Suprapubic skin (tissue), 4 donors: ENCODE measurements at regions not wholly inside any gene's neighbourhood (a gene's known extent, or its start where the extent isn't known, plus 50 kb on each side); places are given as distances from the start of the nearest gene placed in this dataset.

Source experiments
- DNase-seq, 2 donors: peaks; one replicate each; pipeline ENCODE4 v3.0.0-alpha.2; 2019; ENCODE audit warnings: low spot score in 2 of 2
- H3K27ac ChIP-seq: fragments of 200-600 bp; sonication (generic); one replicate; pipeline ENCODE4 v1.5.1; 2019
- H3K27me3 ChIP-seq: fragments of 200-600 bp; sonication (generic); one replicate; pipeline ENCODE4 v1.5.1; 2019
- H3K36me3 ChIP-seq: fragments of 200-600 bp; sonication (generic); one replicate; pipeline ENCODE4 v1.5.1; 2019
- H3K4me1 ChIP-seq: fragments of 200-600 bp; sonication (generic); one replicate; pipeline ENCODE4 v1.5.1; 2019
- H3K4me3 ChIP-seq: fragments of 200-600 bp; sonication (generic); one replicate; pipeline ENCODE4 v1.5.1; 2019; ENCODE audit warnings: mild to moderate bottlenecking
- H3K9me3 ChIP-seq: fragments of 200-600 bp; sonication (generic); one replicate; pipeline ENCODE4 v1.5.1; 2019
- EP300 ChIP-seq: sonication (generic); formaldehyde crosslinking; IDR thresholded peaks from one replicate; pipeline ENCODE4 v1.6.1; 2017; ENCODE audit warnings: antibody characterized with exemption
- POLR2A ChIP-seq, 2 donors: fragments of 450-650 bp; IDR thresholded peaks; one replicate each; pipeline ENCODE4 v1.6.1; 2017; ENCODE audit warnings: antibody characterized with exemption in 2 of 2, mild to moderate bottlenecking in 2 of 2, moderate library complexity in 2 of 2
- POLR2AphosphoS5 ChIP-seq, 3 donors: sonication (generic); formaldehyde crosslinking; IDR thresholded peaks; one replicate each; pipeline ENCODE4 v1.6.1; 2017; ENCODE audit warnings: antibody characterized with exemption in 3 of 3
- WGBS: methylation state at CpG from one replicate; pipeline ENCODE4 v1.1.5; 2018; 5-methylcytosine and 5-hydroxymethylcytosine counted together
- TF ChIP-seq, protein P1 (sequence below), 2 donors: fragments of 200-600 bp in 1 of 2; fragments of 450-650 bp in 1 of 2; sonication (generic) in 1 of 2; IDR thresholded peaks; one replicate each; pipeline ENCODE4 v1.5.1; 2016 to 2019; ENCODE audit warnings: antibody characterized with exemption in 2 of 2, mild to moderate bottlenecking in 1 of 2, moderate library complexity in 1 of 2

DNA sequence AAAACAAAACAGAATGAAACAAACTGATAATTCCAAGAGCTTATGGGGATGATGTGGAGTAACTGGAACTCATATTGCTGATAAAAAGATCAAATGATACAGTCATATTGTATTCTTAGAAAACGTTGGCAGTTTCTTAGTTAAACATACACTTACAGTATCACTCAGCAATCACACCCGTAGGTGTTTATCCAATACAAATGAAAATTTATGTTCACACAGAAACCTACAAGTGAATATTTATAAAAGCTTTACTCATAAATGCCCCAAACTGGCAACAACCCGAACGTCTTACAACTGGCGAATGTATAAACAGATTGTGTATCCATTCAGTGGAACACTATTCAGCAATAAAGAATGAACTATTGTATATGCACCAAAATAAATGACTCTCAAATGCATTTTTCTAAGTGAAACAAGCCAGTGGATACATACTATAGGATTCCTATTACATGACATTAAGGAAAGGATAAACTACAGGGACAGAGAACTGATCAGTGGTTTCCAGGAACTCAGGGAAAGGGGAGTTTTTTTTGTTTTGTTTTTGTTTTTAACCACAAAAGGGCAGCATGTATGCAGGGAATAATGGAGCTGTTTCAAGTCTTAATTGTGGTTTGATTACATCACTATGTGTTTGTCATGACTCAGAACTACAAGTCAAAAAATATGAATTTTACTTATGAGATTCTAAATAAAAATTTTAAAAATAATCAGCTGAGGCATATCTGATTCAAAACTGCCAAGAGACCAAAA lies 71.8 kb upstream of the NDUFB4 start:
- TF ChIP-seq POLR2AphosphoS5 (IDR thresholded peaks at IDR 0.05) (no peak), EP300 (no peak), POLR2A (IDR thresholded peaks at IDR 0.05) (no peak)
- TF ChIP-seq, protein P1, sequence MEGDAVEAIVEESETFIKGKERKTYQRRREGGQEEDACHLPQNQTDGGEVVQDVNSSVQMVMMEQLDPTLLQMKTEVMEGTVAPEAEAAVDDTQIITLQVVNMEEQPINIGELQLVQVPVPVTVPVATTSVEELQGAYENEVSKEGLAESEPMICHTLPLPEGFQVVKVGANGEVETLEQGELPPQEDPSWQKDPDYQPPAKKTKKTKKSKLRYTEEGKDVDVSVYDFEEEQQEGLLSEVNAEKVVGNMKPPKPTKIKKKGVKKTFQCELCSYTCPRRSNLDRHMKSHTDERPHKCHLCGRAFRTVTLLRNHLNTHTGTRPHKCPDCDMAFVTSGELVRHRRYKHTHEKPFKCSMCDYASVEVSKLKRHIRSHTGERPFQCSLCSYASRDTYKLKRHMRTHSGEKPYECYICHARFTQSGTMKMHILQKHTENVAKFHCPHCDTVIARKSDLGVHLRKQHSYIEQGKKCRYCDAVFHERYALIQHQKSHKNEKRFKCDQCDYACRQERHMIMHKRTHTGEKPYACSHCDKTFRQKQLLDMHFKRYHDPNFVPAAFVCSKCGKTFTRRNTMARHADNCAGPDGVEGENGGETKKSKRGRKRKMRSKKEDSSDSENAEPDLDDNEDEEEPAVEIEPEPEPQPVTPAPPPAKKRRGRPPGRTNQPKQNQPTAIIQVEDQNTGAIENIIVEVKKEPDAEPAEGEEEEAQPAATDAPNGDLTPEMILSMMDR (IDR thresholded peaks at IDR 0.05): no peak
- Histone ChIP-seq H3K4me3 (no peak overlapping the region), H3K27ac (no peak overlapping the region), H3K36me3 (no peaks in the 10 kb centered on the region), H3K4me1 (no peaks in the 10 kb centered on the region), H3K9me3 (no peaks in the 10 kb centered on the region), H3K27me3 (no peaks in the 10 kb centered on the region)
- DNase-seq: no peak
- WGBS: 78% methylated on average over 5 of the region's 5 CpGs

DNA sequence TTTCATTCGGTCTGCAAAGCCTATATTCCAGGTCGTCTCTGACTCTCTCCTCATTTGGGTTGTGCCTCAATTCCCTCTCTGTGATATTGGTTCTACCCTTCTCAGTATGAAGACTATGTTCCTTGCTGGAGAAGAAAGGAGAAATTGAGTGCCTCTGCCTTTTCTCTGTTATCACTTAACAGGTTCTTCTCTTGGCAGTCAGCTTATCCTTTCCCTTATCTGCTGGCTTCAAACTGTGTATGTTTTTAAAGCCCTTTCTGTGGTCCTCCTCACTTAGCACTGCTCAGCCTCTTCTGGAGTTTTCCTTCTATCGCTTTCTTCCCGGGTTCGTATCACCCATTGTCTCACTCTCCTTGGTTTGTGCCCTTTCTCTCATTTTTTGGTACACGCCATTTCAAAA lies 65.3 kb upstream of the FSTL1 start:
- H3K27ac ChIP-seq: no peak overlapping the region
- WGBS: 54% methylated on average over 6 of the region's 6 CpGs
- no peak for DNase-seq
- no peaks in the 10 kb centered on the region for H3K36me3 ChIP-seq
- no peaks in the 10 kb centered on the region for H3K9me3 ChIP-seq
- no peaks in the 10 kb centered on the region for H3K4me1 ChIP-seq
- TF ChIP-seq EP300 (no peak), POLR2AphosphoS5 (IDR thresholded peaks at IDR 0.05) (no peak), POLR2A (IDR thresholded peaks at IDR 0.05) (no peak)
- TF ChIP-seq, protein P1 (IDR thresholded peaks at IDR 0.05): no peak
- H3K27me3 ChIP-seq: no peaks in the 10 kb centered on the region
- no peak overlapping the region for H3K4me3 ChIP-seq

DNA sequence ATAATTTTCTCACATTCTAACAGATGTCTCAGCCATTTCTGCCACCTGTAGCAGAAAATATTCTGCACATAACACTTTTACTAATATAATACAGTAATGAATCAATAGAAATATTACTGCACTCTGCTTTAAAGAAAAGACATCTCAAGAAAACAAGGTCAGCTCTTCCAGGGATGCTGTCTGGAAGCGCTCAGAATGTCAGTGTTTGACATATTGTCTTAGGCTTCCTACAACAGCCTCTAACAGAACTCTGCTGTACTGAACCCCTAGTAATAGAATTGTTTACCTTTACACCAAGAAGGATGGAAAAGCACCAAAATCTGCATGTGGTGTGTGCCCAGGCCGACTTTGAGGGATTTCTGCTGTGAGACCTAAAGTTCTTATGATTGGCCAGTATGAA lies 61.9 kb upstream of the FSTL1 start:
- Histone ChIP-seq H3K9me3 (no peaks in the 10 kb centered on the region), H3K4me1 (no peaks in the 10 kb centered on the region), H3K27ac (no peak overlapping the region), H3K27me3 (no peaks in the 10 kb centered on the region), H3K4me3 (no peak overlapping the region), H3K36me3 (no peaks in the 10 kb centered on the region)
- TF ChIP-seq, protein P1 (IDR thresholded peaks at IDR 0.05): no peak
- TF ChIP-seq POLR2AphosphoS5 (IDR thresholded peaks at IDR 0.05): no peak
- no peak for DNase-seq
- 88% methylated on average over 2 of the region's 2 CpGs for WGBS

DNA sequence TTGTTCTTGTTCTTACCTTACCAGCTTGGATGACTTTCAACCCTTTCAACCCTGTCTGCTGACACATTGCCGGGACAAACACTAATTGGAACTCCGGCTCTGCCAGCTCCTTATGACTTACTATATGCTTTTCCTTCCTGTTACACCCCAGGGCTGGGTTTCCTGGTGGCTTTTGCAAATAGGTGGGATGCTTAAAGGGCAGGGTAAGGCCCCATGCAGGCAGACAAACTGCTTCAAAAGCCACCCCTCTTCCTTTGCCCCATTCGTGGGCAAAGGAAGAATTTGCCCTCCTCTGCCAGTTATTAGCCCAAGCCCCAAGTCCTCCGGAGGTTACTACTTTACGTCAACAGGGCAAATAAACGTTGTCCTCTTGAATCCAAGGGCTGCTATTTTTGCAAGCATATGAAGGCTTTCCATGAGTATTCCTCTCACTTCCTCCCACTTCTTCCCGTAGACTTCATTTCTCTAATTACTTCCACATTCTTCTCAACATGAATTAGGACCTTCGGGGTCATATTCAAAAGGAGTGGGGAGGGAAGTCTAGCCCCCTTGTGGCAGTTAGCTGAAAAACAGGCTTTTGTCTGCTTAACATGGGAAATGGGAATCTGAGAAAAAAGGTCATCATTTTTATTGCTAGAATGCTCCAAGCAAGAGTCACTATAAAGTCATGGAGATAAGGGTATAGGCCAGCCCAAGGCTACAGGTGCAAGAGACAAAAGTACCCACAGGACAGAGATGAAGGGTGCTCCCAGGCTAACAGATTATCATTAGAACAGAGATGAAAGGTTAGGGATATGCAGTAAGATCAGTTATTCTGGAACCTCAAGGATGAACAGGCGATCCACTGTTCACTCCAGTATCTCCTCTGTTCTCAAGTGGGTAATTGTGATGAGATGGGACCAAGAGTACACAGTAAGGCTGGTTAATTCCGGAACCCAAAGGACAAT lies 56.3 kb upstream of the FSTL1 start:
- peak overlapping the region; percentile 15 for H3K27ac ChIP-seq
- no peaks in the 10 kb centered on the region for H3K9me3 ChIP-seq
- TF ChIP-seq POLR2AphosphoS5 (IDR thresholded peaks at IDR 0.05) (no peak), POLR2A (IDR thresholded peaks at IDR 0.05) (no peak), EP300 (no peak)
- TF ChIP-seq, protein P1 (IDR thresholded peaks at IDR 0.05): peak; percentile 24 to 62
- DNase-seq: no peak
- H3K4me1 ChIP-seq: peaks cover 17% of the 10 kb centered on the region
- no peaks in the 10 kb centered on the region for H3K27me3 ChIP-seq
- 42% methylated on average over 10 of the region's 10 CpGs for WGBS
- no peaks in the 10 kb centered on the region for H3K36me3 ChIP-seq
- no peak overlapping the region for H3K4me3 ChIP-seq
